GM23338 (cell line): ENCODE measurements at regions not wholly inside any gene's neighbourhood (a gene's known extent, or its start where the extent isn't known, plus 50 kb on each side); places are given as distances from the start of the nearest gene placed in this dataset.

Source experiments
- CREB1 ChIP-seq: fragments of 250-450 bp; sonication (Bioruptor Pico); IDR thresholded peaks from 2 replicates; pipeline ENCODE4 v1.5.0; 2020; ENCODE audit warnings: low read depth, mild to moderate bottlenecking, moderate library complexity
- EZH2 ChIP-seq: fragments of 200-600 bp; sonication (generic); IDR thresholded peaks from one replicate; pipeline ENCODE4 v1.8.0; 2017; ENCODE audit warnings: antibody characterized with exemption, mild to moderate bottlenecking, low read depth; ENCODE audit not compliant: unreplicated experiment
- EZH2phosphoT487 ChIP-seq: fragments of 200-600 bp; sonication (generic); IDR thresholded peaks from one replicate; pipeline ENCODE4 v1.8.1; 2018; ENCODE audit warnings: antibody characterized with exemption; ENCODE audit not compliant: unreplicated experiment
- JUNB ChIP-seq: IDR thresholded peaks from one replicate; pipeline ENCODE4 v1.6.1; 2016; ENCODE audit warnings: antibody characterized with exemption; ENCODE audit not compliant: unreplicated experiment
- POLR2AphosphoS5 ChIP-seq: IDR thresholded peaks from 2 replicates; pipeline ENCODE4 v1.6.1; 2016; ENCODE audit warnings: antibody characterized with exemption, low read depth
- STAT1 ChIP-seq: IDR thresholded peaks from one replicate; pipeline ENCODE4 v1.6.1; 2016; ENCODE audit warnings: antibody characterized with exemption; ENCODE audit not compliant: unreplicated experiment
- TF ChIP-seq, protein P1 (sequence below), 2 experiments: fragments of 200-600 bp in 1 of 2; sonication (generic) in 1 of 2; conservative IDR thresholded peaks; 2 replicates each; pipeline versions ENCODE4 v1.5.1 to v1.6.1; 2016 to 2017; ENCODE audit warnings: antibody characterized with exemption in 2 of 2, low read depth in 2 of 2, mild to moderate bottlenecking in 2 of 2, moderate library complexity in 1 of 2
- TF ChIP-seq, protein P2 (sequence below): IDR thresholded peaks from one replicate; pipeline ENCODE4 v1.6.1; 2018; ENCODE audit warnings: antibody characterized with exemption; ENCODE audit not compliant: unreplicated experiment

DNA sequence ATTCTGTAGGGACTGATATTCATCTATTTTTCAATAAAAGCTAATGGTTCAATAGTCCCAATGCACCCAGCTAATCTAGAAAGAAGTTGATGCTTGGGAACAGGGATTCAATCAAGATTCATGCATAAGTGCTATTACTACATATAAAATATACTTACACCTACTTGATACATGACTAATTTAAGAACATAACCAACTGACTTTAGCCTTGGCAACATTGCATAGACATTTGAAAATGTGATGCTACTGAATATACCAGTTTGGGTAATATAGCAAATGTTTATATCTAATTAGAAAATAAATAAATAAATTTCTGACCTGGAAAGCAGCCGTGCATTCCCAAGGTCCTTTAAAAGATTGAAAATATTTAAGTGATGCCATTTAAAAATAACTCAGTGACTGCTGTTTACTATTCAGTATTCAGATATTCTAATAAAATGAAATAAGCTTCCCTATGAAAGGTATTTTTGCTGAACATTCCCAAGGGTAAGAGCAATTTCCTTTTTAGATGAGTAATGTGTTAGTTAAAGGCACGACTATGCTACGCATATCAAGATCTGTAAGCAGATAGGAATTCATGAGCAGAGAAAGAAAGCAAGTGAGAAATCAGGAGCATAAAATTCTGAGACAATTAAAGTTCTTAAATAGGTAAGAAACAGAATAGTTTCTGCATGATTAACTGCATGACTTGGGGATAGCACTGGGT, 160.6 kb upstream of the SYT1 start:
- TF ChIP-seq, protein P1, sequence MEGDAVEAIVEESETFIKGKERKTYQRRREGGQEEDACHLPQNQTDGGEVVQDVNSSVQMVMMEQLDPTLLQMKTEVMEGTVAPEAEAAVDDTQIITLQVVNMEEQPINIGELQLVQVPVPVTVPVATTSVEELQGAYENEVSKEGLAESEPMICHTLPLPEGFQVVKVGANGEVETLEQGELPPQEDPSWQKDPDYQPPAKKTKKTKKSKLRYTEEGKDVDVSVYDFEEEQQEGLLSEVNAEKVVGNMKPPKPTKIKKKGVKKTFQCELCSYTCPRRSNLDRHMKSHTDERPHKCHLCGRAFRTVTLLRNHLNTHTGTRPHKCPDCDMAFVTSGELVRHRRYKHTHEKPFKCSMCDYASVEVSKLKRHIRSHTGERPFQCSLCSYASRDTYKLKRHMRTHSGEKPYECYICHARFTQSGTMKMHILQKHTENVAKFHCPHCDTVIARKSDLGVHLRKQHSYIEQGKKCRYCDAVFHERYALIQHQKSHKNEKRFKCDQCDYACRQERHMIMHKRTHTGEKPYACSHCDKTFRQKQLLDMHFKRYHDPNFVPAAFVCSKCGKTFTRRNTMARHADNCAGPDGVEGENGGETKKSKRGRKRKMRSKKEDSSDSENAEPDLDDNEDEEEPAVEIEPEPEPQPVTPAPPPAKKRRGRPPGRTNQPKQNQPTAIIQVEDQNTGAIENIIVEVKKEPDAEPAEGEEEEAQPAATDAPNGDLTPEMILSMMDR (conservative IDR thresholded peaks at IDR 0.05; ENCODE audit: low read depth in 2 of 2), result no peak
- TF ChIP-seq, protein P2, sequence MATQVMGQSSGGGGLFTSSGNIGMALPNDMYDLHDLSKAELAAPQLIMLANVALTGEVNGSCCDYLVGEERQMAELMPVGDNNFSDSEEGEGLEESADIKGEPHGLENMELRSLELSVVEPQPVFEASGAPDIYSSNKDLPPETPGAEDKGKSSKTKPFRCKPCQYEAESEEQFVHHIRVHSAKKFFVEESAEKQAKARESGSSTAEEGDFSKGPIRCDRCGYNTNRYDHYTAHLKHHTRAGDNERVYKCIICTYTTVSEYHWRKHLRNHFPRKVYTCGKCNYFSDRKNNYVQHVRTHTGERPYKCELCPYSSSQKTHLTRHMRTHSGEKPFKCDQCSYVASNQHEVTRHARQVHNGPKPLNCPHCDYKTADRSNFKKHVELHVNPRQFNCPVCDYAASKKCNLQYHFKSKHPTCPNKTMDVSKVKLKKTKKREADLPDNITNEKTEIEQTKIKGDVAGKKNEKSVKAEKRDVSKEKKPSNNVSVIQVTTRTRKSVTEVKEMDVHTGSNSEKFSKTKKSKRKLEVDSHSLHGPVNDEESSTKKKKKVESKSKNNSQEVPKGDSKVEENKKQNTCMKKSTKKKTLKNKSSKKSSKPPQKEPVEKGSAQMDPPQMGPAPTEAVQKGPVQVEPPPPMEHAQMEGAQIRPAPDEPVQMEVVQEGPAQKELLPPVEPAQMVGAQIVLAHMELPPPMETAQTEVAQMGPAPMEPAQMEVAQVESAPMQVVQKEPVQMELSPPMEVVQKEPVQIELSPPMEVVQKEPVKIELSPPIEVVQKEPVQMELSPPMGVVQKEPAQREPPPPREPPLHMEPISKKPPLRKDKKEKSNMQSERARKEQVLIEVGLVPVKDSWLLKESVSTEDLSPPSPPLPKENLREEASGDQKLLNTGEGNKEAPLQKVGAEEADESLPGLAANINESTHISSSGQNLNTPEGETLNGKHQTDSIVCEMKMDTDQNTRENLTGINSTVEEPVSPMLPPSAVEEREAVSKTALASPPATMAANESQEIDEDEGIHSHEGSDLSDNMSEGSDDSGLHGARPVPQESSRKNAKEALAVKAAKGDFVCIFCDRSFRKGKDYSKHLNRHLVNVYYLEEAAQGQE, result no peak
- no peak for TF ChIP-seq POLR2AphosphoS5
- no peak for TF ChIP-seq EZH2
- TF ChIP-seq EZH2phosphoT487, result no peak
- TF ChIP-seq STAT1, result no peak
- no peak for TF ChIP-seq JUNB
- TF ChIP-seq CREB1 (CRISPR knock-in tag), result no peak
